HepG2 (cell line): ENCODE measurements at regions not wholly inside any gene's neighbourhood (a gene's known extent, or its start where the extent isn't known, plus 50 kb on each side); places are given as distances from the start of the nearest gene placed in this dataset.

ENCODE experiments used
- SRSF1 ChIP-seq: fragments of 200-400 bp; formaldehyde crosslinking; optimal IDR thresholded peaks from 2 replicates; pipeline ENCODE3; 2017; ENCODE audit warnings: mild to moderate bottlenecking, low read depth, low read length, moderate library complexity
- TAF1 ChIP-seq: sonication (generic); formaldehyde crosslinking; IDR thresholded peaks from 2 replicates; pipeline ENCODE4 v1.4.0; 2020; ENCODE audit warnings: missing genetic modification reagents

DNA sequence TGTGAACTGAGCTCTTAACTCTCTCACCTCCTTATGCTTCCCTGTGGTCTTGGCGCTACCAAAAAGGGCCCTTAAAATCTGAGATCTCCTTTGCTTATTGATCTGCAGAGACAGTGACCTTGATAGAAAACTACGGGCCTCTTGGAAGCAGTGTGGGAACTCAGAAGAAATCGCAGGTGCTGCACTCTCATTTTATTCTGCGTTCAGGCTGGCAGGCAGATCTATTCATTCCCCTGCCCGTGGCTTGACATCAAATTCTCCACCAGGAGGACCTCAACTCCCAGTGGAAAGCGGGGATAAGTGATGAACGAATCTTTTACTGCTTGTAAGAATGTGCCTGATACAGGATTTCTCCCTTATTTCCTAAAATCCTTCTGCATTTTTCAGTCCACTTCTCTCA lies 143.2 kb upstream of the SEL1L start:
- no peak for TF ChIP-seq TAF1
- no peak for TF ChIP-seq SRSF1
